ENCODE measurements at regions not wholly inside any gene's neighbourhood (a gene's known extent, or its start where the extent isn't known, plus 50 kb on each side); places are given as distances from the start of the nearest gene placed in this dataset.

DNA sequence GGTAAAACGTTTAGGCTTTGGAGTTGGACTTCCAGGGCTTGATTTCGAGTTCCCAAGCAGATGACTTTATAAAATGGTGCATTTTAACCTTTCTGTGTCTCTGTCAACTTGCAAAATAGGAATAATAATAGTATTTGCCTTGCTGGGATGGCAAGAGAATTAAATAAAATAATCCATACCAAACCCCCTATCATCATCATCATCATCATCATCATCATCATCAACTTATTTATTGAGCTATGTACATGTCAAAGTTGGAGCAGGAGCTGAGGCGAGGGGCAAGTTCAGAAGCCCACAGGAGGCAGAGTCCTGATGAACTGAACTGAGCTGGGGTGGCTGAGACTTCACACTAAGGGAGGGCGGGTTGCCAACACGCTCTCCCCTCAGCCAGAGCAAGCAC, 51.7 kb upstream of the KCNMA1 start:
- no peaks in the 10 kb centered on the region for H3K36me3 Mint-ChIP-seq (ENCODE audit: unreplicated experiment)
- peaks cover 1% of the 10 kb centered on the region for H3K27me3 Mint-ChIP-seq (ENCODE audit: unreplicated experiment)
- peaks cover 5% of the 10 kb centered on the region for H3K4me1 Mint-ChIP-seq (ENCODE audit: low read depth, unreplicated experiment)
- no peak overlapping the region for H3K27ac Mint-ChIP-seq (ENCODE audit: unreplicated experiment)
- H3K9me3 Mint-ChIP-seq (ENCODE audit: unreplicated experiment), result peaks cover 3% of the 10 kb centered on the region
- TF ChIP-seq, protein P1, sequence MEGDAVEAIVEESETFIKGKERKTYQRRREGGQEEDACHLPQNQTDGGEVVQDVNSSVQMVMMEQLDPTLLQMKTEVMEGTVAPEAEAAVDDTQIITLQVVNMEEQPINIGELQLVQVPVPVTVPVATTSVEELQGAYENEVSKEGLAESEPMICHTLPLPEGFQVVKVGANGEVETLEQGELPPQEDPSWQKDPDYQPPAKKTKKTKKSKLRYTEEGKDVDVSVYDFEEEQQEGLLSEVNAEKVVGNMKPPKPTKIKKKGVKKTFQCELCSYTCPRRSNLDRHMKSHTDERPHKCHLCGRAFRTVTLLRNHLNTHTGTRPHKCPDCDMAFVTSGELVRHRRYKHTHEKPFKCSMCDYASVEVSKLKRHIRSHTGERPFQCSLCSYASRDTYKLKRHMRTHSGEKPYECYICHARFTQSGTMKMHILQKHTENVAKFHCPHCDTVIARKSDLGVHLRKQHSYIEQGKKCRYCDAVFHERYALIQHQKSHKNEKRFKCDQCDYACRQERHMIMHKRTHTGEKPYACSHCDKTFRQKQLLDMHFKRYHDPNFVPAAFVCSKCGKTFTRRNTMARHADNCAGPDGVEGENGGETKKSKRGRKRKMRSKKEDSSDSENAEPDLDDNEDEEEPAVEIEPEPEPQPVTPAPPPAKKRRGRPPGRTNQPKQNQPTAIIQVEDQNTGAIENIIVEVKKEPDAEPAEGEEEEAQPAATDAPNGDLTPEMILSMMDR (IDR thresholded peaks at IDR 0.05; ENCODE audit: partially characterized antibody, unreplicated experiment), result no peak
- DNase-seq, result no peak
- H3K4me3 Mint-ChIP-seq (ENCODE audit: unreplicated experiment), result no peak overlapping the region

GRCh38 chr10:77687621-77688020, 50.0 kb upstream of the KCNMA1 start:
- Mint-ChIP-seq H3K27me3 (ENCODE audit: unreplicated experiment) (no peaks in the 10 kb centered on the region), H3K4me3 (ENCODE audit: unreplicated experiment) (no peak overlapping the region), H3K36me3 (ENCODE audit: unreplicated experiment) (no peaks in the 10 kb centered on the region), H3K9me3 (ENCODE audit: unreplicated experiment) (peaks cover 3% of the 10 kb centered on the region), H3K27ac (ENCODE audit: unreplicated experiment) (no peak overlapping the region), H3K4me1 (ENCODE audit: low read depth, unreplicated experiment) (peaks cover 5% of the 10 kb centered on the region)
- DNase-seq, result no peak
- TF ChIP-seq, protein P1 (IDR thresholded peaks at IDR 0.05; ENCODE audit: partially characterized antibody, unreplicated experiment), result no peak
